Urinary bladder (tissue), 3 donors: ENCODE measurements at regions not wholly inside any gene's neighbourhood (a gene's known extent, or its start where the extent isn't known, plus 50 kb on each side); places are given as distances from the start of the nearest gene placed in this dataset.
"Not testable (repeated sequence)": the region's sequence is repeated elsewhere in the genome, so short reads cannot be mapped to it uniquely, and the experiment has no call there.

Experiments used
- DNase-seq: peaks from one replicate; pipeline ENCODE4 v3.0.0-alpha.2; 2015; ENCODE audit errors: extremely low spot score
- H3K27ac ChIP-seq: one replicate; pipeline ENCODE4 v1.5.1; 2013; ENCODE audit warnings: low read depth, mild to moderate bottlenecking, moderate library complexity
- H3K36me3 ChIP-seq: one replicate; pipeline ENCODE4 v1.6.1; 2013; ENCODE audit warnings: mild to moderate bottlenecking, moderate library complexity; ENCODE audit not compliant: insufficient read depth
- H3K4me1 ChIP-seq: one replicate; pipeline ENCODE4 v1.6.1; 2013; ENCODE audit warnings: mild to moderate bottlenecking, moderate library complexity; ENCODE audit not compliant: insufficient read depth
- H3K4me3 ChIP-seq: one replicate; pipeline ENCODE4 v1.5.1; 2013; ENCODE audit warnings: low read depth, low read length
- WGBS: extraction: QIAGEN DNeasy Blood & Tissue Kit; methylation state at CpG from one replicate; pipeline ENCODE4 v1.1.7; 2013; 5-methylcytosine and 5-hydroxymethylcytosine counted together
- donor health status: healthy with polysubstance abuse.
- donor health status: healthy.

DNA sequence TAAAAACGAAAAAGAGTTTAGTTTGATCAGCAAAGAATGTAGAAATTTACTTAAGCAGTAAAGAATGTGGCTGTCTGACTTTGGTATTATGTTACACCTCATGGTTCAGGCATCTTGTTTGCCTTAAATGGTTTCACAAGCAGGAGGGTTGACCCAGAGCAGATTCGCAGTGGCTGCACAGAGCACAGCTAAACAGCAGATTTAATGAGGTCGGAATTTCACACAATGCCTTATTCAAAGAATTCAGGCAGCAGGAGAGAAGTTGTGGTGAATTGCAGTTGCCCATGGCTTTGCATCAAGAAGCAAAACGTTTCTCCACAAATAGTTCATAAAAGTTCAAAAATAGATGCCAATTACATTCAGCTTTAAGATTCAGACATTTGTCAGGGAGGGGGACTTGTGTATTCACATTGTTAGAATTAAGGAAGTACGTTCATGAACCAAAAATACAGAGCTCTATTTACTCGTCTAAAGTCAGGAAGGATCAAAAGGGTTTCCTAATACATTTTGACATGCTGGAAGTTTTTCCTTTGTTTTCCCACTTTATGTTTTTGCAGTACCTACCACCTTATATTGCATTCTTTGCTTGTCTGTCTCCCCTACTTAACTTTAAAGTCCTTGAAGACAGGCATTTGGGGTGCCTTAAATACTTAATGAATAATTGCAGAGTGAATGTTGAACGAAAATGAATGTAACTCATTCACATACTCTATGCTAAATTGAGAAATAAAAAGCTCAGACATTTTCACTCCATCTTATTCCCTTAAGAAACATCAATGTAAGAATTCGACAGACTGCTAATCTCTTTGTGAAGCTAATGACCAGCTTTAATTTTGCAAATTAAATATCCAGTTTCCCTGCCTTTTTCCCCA lies 1163.6 kb upstream of the CITED2 start:
- no peaks in the 10 kb centered on the region for H3K4me1 ChIP-seq
- peak; percentile 28 for DNase-seq
- H3K36me3 ChIP-seq = no peaks in the 10 kb centered on the region
- 20% methylated on average over 8 of the region's 8 CpGs for WGBS
- peak overlapping the region; percentile 23 for H3K27ac ChIP-seq
- no peak overlapping the region for H3K4me3 ChIP-seq

DNA sequence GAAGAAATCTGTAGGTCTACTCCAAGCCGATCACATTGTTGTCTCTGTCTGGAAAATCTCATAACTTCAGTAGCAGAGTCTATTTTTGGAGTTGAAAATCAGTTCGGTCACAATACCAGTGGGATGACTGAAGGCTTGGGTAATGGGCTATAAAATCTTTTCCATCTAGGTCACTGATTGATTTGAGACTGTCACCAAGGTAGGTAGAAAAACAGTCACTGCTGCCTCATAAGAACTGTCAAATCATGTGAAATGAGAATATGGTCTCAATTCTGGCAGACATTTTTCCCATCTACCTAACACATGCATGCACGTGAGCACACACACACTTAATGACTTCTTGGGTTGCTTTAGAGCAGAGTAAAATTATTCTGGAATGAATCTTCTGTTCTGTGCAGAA lies 1162.8 kb upstream of the CITED2 start:
- no peak overlapping the region for H3K4me3 ChIP-seq

DNA sequence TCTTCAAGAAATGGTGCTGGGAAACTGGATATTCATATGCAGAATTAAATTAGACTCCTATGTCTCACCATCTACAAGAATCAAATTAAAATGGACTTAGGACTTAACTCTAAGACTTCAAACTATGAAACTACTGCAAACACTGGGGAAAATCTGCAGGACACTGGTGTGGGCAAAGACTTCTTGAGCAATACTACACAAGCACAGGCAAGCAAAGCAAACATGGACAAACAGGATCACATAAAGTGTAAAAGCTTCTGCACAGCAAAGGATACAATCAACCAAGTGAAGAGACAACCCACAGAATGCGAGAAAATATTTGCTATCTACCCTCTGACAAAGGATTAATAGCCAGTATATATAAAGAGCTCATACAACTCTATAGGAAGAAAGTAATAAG lies 1161.1 kb upstream of the CITED2 start:
- no peaks in the 10 kb centered on the region for H3K4me1 ChIP-seq
- 91% methylated on average over 1 of the region's 1 CpG for WGBS
- no peak for DNase-seq
- no peak overlapping the region for H3K4me3 ChIP-seq
- no peaks in the 10 kb centered on the region for H3K36me3 ChIP-seq
- no peak overlapping the region for H3K27ac ChIP-seq

More for the DNA sequence above, 1162.8 kb upstream of the CITED2 start:
- Histone ChIP-seq H3K36me3 (no peaks in the 10 kb centered on the region), H3K4me1 (no peaks in the 10 kb centered on the region), H3K27ac (no peak overlapping the region)
- 40% methylated on average over 3 of the region's 3 CpGs for WGBS
- no peak for DNase-seq

DNA sequence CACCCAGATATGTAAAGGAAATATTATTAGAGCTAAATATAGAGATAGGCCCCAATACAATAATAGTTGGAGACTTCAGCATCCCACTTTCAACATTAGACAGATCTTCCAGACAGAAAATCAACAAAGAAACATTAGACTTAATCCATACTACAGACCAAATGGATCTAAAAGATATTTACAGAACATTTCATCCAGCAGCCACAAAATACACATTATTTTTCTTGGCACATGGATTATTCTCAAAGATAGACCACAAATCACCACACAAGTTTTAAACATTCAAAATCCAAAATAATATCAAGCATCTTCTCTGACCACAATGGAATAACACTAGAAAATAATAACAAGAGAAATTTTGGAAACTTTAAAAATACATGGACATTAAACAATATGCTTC lies 1159.1 kb upstream of the CITED2 start:
- no peak for DNase-seq
- Histone ChIP-seq H3K27ac (no peak overlapping the region), H3K4me3 (no peak overlapping the region), H3K4me1 (no peaks in the 10 kb centered on the region), H3K36me3 (no peaks in the 10 kb centered on the region)

DNA sequence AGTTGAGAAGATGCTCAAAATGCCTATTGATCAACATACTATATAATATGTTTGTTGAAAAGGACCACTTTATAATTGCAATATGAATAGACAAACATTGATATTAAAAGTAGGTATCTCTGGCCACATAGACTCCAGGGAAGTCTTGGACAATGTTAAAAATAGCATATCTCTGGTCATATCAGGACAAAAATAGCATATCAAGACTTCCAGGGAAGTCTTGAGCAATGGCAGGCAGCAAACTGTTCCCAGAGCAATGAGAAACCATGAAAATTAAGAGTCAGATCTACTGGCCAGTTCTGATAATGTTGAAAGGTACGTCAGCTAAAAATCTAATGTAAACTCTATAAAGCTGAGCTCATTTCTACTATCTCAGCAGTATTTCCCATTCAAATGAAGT lies 1130.3 kb upstream of the CITED2 start:
- WGBS = 68% methylated on average over 1 of the region's 1 CpG
- H3K36me3 ChIP-seq = no peaks in the 10 kb centered on the region

DNA sequence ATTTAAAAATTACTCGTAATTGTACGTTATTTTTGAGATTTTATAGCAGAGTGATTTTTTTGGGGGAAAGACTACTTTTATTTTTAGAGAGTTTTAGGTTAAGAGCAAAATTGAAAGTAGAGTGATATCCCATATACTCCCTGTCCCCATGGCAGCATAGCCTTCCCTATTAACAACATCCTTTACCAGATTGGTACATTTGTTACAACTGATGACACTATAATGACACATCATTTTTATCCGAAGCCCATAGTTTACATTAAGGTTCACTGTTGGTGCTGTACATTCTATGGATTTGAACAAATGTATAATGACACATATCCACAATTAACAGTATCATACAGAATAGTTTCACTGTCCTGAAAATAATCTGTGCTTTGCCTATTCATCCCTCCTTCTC lies 1126.4 kb upstream of the CITED2 start:
- no peak for DNase-seq
- no peak overlapping the region for H3K4me3 ChIP-seq
- H3K4me1 ChIP-seq = no peaks in the 10 kb centered on the region
- WGBS = 94% methylated on average over 3 of the region's 3 CpGs
- no peak overlapping the region for H3K27ac ChIP-seq
- H3K36me3 ChIP-seq = no peaks in the 10 kb centered on the region

More for the DNA sequence above, 1130.3 kb upstream of the CITED2 start:
- H3K4me1 ChIP-seq = no peaks in the 10 kb centered on the region
- DNase-seq = no peak
- H3K4me3 ChIP-seq = no peak overlapping the region
- no peak overlapping the region for H3K27ac ChIP-seq

DNA sequence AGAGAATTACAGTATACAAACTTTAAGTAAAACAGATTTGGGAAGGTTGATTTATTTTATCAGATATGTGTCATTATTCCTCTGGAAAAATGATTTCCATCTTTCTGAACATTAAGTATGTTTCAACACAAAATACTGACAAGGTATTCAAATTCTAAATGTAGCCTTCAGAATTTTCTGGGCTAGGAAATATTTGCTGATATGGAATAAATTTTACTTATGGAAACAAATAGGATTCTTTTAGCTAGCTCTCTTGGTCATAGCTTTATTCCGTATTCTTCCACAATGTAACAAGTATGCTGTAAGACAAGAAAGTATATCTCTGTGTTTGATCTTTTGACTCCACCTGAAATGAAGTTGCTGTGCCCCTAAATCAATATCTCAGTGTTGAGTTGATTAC lies 1125.2 kb upstream of the CITED2 start:
- WGBS = 90% methylated on average over 1 of the region's 1 CpG

DNA sequence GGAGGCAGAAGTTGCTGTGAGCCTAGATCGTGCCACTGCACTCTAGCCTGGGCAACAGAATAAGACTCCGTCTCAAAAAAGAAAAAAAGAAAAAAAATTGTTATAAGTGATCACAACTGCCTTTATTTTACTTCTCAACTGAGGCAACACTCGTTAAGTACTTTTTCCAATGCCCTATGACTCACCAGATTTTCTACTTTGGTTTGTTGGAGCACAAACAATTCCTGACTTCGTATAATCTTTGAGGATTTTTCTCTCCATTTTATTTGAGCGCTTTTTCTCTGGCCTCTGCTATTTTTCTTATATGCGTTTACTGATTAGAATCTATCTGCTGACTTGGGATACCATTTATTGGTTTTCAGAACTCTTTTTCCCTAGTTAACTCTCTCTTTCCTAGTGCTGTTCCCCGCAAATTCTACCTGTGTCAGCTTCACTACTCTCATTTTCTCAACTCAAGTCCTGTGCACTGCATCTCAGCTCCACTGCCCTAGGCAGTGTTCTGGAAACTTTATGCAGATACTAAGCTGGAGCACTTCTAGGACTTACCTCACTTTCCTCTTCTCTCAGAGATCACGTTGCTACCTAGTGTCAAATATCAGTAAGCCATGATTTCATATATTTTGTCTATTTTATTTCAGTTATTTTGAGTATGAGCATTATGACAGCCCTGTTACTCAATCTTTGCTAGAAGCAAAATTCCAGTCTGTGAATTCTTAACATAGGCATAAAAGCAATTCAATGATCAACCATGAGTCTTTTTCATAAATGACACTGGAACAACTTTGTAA lies 1120.1 kb upstream of the CITED2 start:
- no peaks in the 10 kb centered on the region for H3K4me1 ChIP-seq
- no peak overlapping the region for H3K27ac ChIP-seq
- no peaks in the 10 kb centered on the region for H3K36me3 ChIP-seq
- 82% methylated on average over 8 of the region's 8 CpGs for WGBS
- no peak for DNase-seq
- no peak overlapping the region for H3K4me3 ChIP-seq

More for the DNA sequence above, 1125.2 kb upstream of the CITED2 start:
- Histone ChIP-seq H3K36me3 (no peaks in the 10 kb centered on the region), H3K4me3 (no peak overlapping the region), H3K4me1 (no peaks in the 10 kb centered on the region), H3K27ac (no peak overlapping the region)
- no peak for DNase-seq

DNA sequence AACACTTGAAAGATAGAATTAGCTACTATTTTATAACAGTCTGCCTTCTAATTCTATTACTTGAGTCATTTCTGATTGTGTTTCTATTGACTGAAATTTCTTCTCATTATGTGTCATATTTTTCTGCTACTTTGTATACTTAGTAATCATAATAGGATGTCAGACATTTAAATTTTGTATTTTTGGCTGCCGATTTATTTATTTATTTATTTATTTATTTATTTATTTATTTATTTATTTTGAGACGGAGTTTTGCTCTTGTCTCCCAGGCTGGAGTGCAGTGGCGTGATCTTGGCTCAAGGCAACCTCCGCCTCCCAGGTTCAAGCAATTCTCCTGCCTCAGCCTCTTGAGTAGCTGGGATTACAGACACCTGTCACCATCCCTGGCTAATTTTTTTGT lies 1119.0 kb upstream of the CITED2 start:
- H3K36me3 ChIP-seq, H3K4me1 ChIP-seq, DNase-seq, H3K27ac ChIP-seq, H3K4me3 ChIP-seq: not testable (repeated sequence)
- WGBS = 96% methylated on average over 4 of the region's 4 CpGs

DNA sequence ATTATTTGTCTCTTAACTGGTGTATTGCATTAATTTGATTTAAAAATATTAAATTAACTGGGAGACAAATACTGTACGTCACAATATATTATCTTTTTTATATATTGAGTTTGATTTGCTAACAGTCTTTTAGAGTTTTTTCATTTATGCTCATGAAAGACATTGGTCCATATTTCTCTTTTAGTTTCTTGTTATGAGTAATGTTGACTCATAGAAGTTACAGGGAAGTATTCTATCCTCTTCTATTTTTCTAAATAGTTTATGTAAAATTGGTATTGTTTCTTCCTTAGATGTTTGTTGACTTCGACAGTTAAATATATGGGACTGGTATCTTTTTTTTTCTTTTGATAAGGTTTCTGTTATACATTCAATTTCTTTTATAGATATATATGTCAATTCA lies 1115.6 kb upstream of the CITED2 start:
- no peak for DNase-seq
- Histone ChIP-seq H3K4me3 (no peak overlapping the region), H3K27ac (no peak overlapping the region), H3K36me3 (peaks cover 2% of the 10 kb centered on the region), H3K4me1 (no peaks in the 10 kb centered on the region)
- 95% methylated on average over 2 of the region's 2 CpGs for whole genome bisulfite sequencing

DNA sequence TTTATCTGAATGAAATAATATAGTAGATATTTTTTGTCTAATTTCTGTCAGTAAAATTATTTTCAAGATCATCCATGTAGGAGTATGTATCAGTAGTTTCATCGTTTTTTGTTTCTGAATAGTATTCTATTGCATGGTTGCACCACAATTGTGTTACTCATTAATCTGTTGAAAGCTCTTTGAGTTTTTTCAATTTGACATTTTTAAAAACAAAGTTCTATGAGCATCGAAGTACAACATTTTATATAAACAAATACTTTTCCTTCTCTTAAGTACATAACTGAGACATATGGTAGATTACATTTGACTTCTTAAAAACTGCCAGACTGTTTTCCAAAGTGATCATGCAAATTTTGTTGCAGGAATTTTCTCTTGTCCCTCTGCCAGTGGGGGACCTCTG lies 1113.1 kb upstream of the CITED2 start:
- Histone ChIP-seq H3K27ac (no peak overlapping the region), H3K36me3 (peaks cover 2% of the 10 kb centered on the region), H3K4me3 (no peak overlapping the region), H3K4me1 (no peaks in the 10 kb centered on the region)
- 78% methylated on average over 2 of the region's 2 CpGs for WGBS
- no peak for DNase-seq

DNA sequence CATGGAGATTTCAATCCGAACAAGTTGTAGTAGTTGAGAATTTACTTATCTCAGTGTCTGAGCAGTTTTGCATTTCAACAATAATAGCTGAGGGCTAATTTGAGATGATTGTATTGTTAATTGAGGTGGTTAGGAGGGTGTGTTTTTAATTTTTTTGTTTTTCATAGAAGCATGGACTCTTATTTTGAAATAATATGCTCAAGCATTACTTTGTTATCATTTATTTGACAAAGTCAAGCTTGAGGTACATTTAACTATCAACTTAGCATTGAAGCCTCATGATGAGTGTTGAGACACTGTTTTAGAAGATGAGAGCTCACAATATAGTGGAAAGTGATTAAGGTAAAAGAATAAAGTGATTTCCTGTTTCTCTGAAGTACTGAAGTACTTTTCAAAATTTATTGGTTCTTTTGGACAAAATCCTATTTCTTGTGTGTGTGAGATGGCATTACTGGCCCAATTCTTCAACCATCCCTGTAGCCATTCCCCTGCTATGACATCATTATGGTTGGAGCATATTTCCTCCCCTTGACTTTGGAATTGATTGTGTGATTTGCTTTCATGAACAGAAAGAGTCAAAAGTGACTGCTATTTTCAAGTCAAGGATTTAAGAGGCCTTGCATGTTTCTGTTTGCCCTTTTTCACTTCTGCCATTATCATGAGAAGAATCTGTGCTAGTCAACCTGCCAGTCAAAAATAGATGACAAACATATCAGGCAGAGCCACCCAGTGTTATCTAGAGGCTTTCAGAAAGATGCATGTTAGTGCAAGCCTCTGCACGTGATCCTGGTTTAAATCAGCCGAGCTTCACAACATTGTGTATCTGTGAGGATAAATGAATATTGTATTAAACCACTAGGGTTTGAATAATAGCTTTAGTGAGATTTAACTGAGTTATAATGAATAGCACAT lies 1112.3 kb upstream of the CITED2 start:
- H3K4me3 ChIP-seq = no peak overlapping the region
- H3K4me1 ChIP-seq = no peaks in the 10 kb centered on the region
- 86% methylated on average over 3 of the region's 3 CpGs for WGBS
- H3K27ac ChIP-seq = no peak overlapping the region
- DNase-seq = no peak
- H3K36me3 ChIP-seq = peaks cover 2% of the 10 kb centered on the region

DNA sequence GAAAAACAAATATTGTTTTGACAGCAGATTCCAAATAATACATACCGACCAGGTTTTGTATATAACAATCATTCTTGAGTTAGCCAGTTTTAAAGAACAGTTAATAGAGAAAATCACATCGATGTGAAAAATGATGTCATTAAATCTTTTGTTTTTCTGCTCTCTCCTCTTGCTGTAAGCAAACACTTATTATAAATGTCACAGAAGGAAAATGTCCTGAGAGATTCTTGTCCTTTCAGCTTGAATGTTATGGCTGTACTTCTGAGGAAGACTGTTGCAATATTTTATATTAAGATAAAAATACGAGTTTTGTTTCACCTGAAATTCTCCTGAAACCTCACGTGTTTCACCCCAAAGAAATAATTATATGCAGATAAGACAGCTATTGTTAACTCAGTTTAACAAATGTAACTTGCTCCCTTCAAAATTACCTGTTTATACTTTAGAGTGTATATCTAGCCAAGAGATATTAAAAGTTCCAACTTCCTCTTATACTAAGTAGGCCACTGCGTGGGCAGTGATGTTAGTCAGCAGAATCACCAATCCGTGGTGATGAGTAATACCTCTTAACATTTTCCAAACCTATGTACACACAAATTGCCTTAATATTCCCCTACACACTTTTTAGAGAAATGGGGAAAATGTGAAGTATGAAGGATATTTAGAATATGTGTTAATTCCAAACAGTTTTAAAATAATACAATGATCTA lies 1111.4 kb upstream of the CITED2 start:
- DNase-seq = no peak
- Histone ChIP-seq H3K4me1 (no peaks in the 10 kb centered on the region), H3K27ac (no peak overlapping the region), H3K4me3 (no peak overlapping the region), H3K36me3 (peaks cover 2% of the 10 kb centered on the region)
- 55% methylated on average over 6 of the region's 6 CpGs for WGBS
